Neural progenitor cell (in vitro differentiated cells): ENCODE measurements at regions not wholly inside any gene's neighbourhood (a gene's known extent, or its start where the extent isn't known, plus 50 kb on each side); places are given as distances from the start of the nearest gene placed in this dataset.

Source experiments
- DNase-seq: peaks from one replicate; pipeline ENCODE4 v3.0.0-alpha.2; 2016; ENCODE audit warnings: low spot score
- H2AFZ ChIP-seq: fragments of 200-600 bp; sonication (generic); replicated peaks from 2 replicates; pipeline ENCODE4 v1.6.1; 2016; ENCODE audit warnings: antibody characterized with exemption
- H3F3A ChIP-seq: fragments of 200-600 bp; sonication (generic); 2 replicates; pipeline ENCODE4 v1.6.1; 2016; ENCODE audit warnings: antibody characterized with exemption, low read depth
- H3K27ac ChIP-seq: fragments of 200-600 bp; sonication (generic); 2 replicates; pipeline ENCODE4 v1.5.1; 2016; ENCODE audit warnings: mild to moderate bottlenecking
- H3K27me3 ChIP-seq: fragments of 200-600 bp; sonication (generic); 2 replicates; pipeline ENCODE4 v1.6.1; 2016; ENCODE audit warnings: mild to moderate bottlenecking, moderate library complexity
- H3K36me3 ChIP-seq: fragments of 200-600 bp; sonication (generic); 2 replicates; pipeline ENCODE4 v1.5.1; 2016
- H3K4me1 ChIP-seq: fragments of 200-600 bp; sonication (generic); 2 replicates; pipeline ENCODE4 v1.6.1; 2016; ENCODE audit warnings: mixed run types
- H3K4me2 ChIP-seq: fragments of 200-600 bp; sonication (generic); 2 replicates; pipeline ENCODE4 v1.6.1; 2016
- H3K4me3 ChIP-seq: fragments of 200-600 bp; sonication (generic); 2 replicates; pipeline ENCODE4 v1.5.1; 2016
- H3K79me2 ChIP-seq: fragments of 200-600 bp; sonication (generic); 2 replicates; pipeline ENCODE4 v1.6.1; 2016; ENCODE audit warnings: low read depth
- H3K9ac ChIP-seq: fragments of 200-600 bp; sonication (generic); 2 replicates; pipeline ENCODE4 v1.6.1; 2016
- H3K9me3 ChIP-seq: fragments of 200-600 bp; sonication (generic); 2 replicates; pipeline ENCODE4 v1.5.1; 2016; ENCODE audit warnings: low read depth
- H4K20me1 ChIP-seq: fragments of 200-600 bp; sonication (generic); 2 replicates; pipeline ENCODE4 v1.6.1; 2016; ENCODE audit warnings: low read depth
- H3K27ac Mint-ChIP-seq: 3 replicates; pipeline ENCODE4 v1.8.0; 2021; ENCODE audit warnings: mixed read lengths
- H3K27me3 Mint-ChIP-seq: 2 replicates; pipeline ENCODE4 v1.8.0; 2022; ENCODE audit warnings: low read depth, mild to moderate bottlenecking, inconsistent platforms, moderate library complexity, mixed read lengths; ENCODE audit not compliant: insufficient read depth
- H3K36me3 Mint-ChIP-seq: 3 replicates; pipeline ENCODE4 v1.8.0; 2021; ENCODE audit warnings: mixed read lengths
- H3K4me1 Mint-ChIP-seq: 3 replicates; pipeline ENCODE4 v1.8.0; 2021; ENCODE audit warnings: mixed read lengths
- H3K4me3 Mint-ChIP-seq: 3 replicates; pipeline ENCODE4 v1.8.0; 2021; ENCODE audit warnings: mild to moderate bottlenecking, moderate library complexity, mixed read lengths
- H3K9me3 Mint-ChIP-seq: 3 replicates; pipeline ENCODE4 v1.8.0; 2020; ENCODE audit warnings: mixed read lengths
- CTCF ChIP-seq: fragments of 200-600 bp; sonication (generic); IDR thresholded peaks from 2 replicates; pipeline ENCODE4 v1.5.1; 2017; ENCODE audit warnings: antibody characterized with exemption, mild to moderate bottlenecking
- EZH2 ChIP-seq: fragments of 200-600 bp; sonication (generic); IDR thresholded peaks from 2 replicates; pipeline ENCODE4 v1.6.1; 2017; ENCODE audit warnings: antibody characterized with exemption, mild to moderate bottlenecking, moderate library complexity
- EZH2phosphoT487 ChIP-seq: fragments of 200-600 bp; sonication (generic); IDR thresholded peaks from 2 replicates; pipeline ENCODE4 v1.6.1; 2017; ENCODE audit warnings: antibody characterized with exemption

DNA sequence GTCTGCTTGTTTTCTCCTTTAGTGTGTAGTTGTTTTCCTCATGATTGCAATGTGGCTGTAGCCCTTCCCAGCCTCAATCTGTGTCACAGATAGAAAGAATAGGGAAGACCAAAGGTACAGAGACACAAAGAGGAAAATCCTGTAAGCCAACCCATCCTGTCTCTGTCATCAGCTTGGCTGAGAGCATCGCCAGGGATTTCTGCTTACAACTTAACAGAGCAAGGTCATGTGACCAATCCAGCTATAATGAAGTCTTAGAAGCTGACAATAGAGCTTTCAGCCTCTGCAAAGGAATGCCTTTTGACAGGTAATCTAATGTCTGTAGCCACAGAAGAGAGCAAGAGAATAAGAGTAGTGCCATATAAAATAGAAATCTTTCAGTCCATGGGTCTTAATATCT is 1598.0 kb upstream of the AGA start:
- Histone ChIP-seq H3K36me3 (no peaks in the 10 kb centered on the region), H3K9ac (no peak overlapping the region), H3K79me2 (no peaks in the 10 kb centered on the region), H3K4me1 (peaks cover 13% of the 10 kb centered on the region), H3K4me3 (no peak overlapping the region), H4K20me1 (no peaks in the 10 kb centered on the region), H3K4me2 (peak overlapping the region; percentile 8), H2AFZ (peak overlapping the region; percentile 23), H3K27me3 (no peaks in the 10 kb centered on the region), H3K9me3 (no peaks in the 10 kb centered on the region), H3F3A (no peaks in the 10 kb centered on the region), H3K27ac (no peak overlapping the region)
- Mint-ChIP-seq H3K36me3 (no peaks in the 10 kb centered on the region), H3K9me3 (no peaks in the 10 kb centered on the region), H3K4me3 (no peak overlapping the region), H3K27me3 (no peaks in the 10 kb centered on the region), H3K4me1 (no peaks in the 10 kb centered on the region), H3K27ac (no peak overlapping the region)
- DNase-seq = peak; percentile 64
- TF ChIP-seq CTCF (no peak), EZH2phosphoT487 (no peak), EZH2 (no peak)

DNA sequence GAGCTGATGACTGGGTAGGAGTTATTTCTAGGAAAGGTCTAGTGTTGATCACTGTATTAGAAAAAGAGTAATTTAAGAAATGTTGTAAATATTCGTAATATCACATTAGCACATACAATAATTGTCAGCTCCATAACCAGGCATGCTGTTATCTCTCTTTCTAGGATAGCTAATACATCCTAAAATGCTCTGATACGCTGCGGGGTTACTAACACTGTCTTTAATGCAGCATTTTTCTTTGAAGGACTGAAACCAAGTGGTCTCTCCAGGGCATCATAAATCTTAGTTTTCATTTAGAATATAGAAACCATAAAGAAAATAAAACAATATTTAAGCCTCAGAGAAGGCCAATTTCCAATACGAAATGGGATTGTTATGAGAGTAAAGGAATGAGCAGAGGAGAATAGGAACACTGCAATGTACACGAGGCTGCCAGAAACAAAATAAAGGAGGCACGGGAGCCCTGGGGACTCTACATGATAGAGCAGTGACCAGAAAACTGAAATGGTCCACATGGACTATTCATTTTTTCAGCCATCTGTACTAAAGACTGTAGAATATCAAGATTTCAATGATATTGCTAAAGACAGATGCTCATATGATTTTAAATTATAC is 1606.7 kb upstream of the AGA start:
- no peaks in the 10 kb centered on the region for H3K36me3 ChIP-seq
- Mint-ChIP-seq H3K27ac (no peak overlapping the region), H3K4me3 (no peak overlapping the region), H3K27me3 (no peaks in the 10 kb centered on the region), H3K36me3 (no peaks in the 10 kb centered on the region), H3K9me3 (no peaks in the 10 kb centered on the region), H3K4me1 (no peaks in the 10 kb centered on the region)
- H3K9me3 ChIP-seq = no peaks in the 10 kb centered on the region
- no peak overlapping the region for H3K27ac ChIP-seq
- no peak overlapping the region for H3K9ac ChIP-seq
- no peaks in the 10 kb centered on the region for H3K4me1 ChIP-seq
- no peak for TF ChIP-seq CTCF
- TF ChIP-seq EZH2phosphoT487 = no peak
- TF ChIP-seq EZH2 = no peak
- DNase-seq = no peak
- H3K4me3 ChIP-seq = no peak overlapping the region
- H4K20me1 ChIP-seq = no peaks in the 10 kb centered on the region
- no peaks in the 10 kb centered on the region for H3F3A ChIP-seq
- no peak overlapping the region for H2AFZ ChIP-seq
- no peak overlapping the region for H3K4me2 ChIP-seq
- no peaks in the 10 kb centered on the region for H3K79me2 ChIP-seq
- H3K27me3 ChIP-seq = no peaks in the 10 kb centered on the region

- H3K36me3 Mint-ChIP-seq = no peaks in the 10 kb centered on the region
- H3K27ac Mint-ChIP-seq = no peak overlapping the region
- H3K79me2 ChIP-seq = no peaks in the 10 kb centered on the region
- no peak overlapping the region for H3K4me3 Mint-ChIP-seq
- H3K9ac ChIP-seq = no peak overlapping the region
- no peaks in the 10 kb centered on the region for H3K27me3 ChIP-seq
- no peak overlapping the region for H2AFZ ChIP-seq
- H4K20me1 ChIP-seq = no peaks in the 10 kb centered on the region
- H3K27me3 Mint-ChIP-seq = no peaks in the 10 kb centered on the region
- no peak overlapping the region for H3K27ac ChIP-seq
- DNase-seq = no peak
- no peaks in the 10 kb centered on the region for H3K9me3 Mint-ChIP-seq
- H3K4me1 Mint-ChIP-seq = no peaks in the 10 kb centered on the region
- no peaks in the 10 kb centered on the region for H3F3A ChIP-seq
- H3K4me2 ChIP-seq = no peak overlapping the region
- H3K36me3 ChIP-seq = no peaks in the 10 kb centered on the region
- no peak for TF ChIP-seq CTCF
- TF ChIP-seq EZH2 = no peak
- TF ChIP-seq EZH2phosphoT487 = no peak
- no peak overlapping the region for H3K4me3 ChIP-seq
- no peaks in the 10 kb centered on the region for H3K4me1 ChIP-seq
- no peaks in the 10 kb centered on the region for H3K9me3 ChIP-seq
Observed at GRCh38 chr4:179051206-179051605, 1609.0 kb upstream of the AGA start.
